HepG2 (cell line): ENCODE measurements at regions not wholly inside any gene's neighbourhood (a gene's known extent, or its start where the extent isn't known, plus 50 kb on each side); places are given as distances from the start of the nearest gene placed in this dataset.

Experiments
- ARNT ChIP-seq: fragments of 450-650 bp; IDR thresholded peaks from 2 replicates; pipeline ENCODE4 v1.6.1; 2017
- CAMTA2 ChIP-seq: sonication (generic); formaldehyde crosslinking; IDR thresholded peaks from 2 replicates; pipeline ENCODE4 v1.4.0; 2020; ENCODE audit warnings: mild to moderate bottlenecking, missing genetic modification reagents, borderline replicate concordance
- ELF4 ChIP-seq: sonication (generic); formaldehyde crosslinking; IDR thresholded peaks from 2 replicates; pipeline ENCODE4 v1.5.0; 2020; ENCODE audit warnings: missing genetic modification reagents, mild to moderate bottlenecking, moderate library complexity, borderline replicate concordance
- EZH2 ChIP-seq: conservative IDR thresholded peaks from 2 replicates; pipeline ENCODE4 v1.6.1; 2012; ENCODE audit warnings: mild to moderate bottlenecking, low read depth, low read length, moderate library complexity
- KAT8 ChIP-seq: IDR thresholded peaks from 2 replicates; pipeline ENCODE4 v1.6.1; 2016; ENCODE audit warnings: missing genetic modification reagents, missing compliant biosample characterization
- MIXL1 ChIP-seq: IDR thresholded peaks from 2 replicates; pipeline ENCODE4 v1.6.1; 2016
- NFKBIZ ChIP-seq: IDR thresholded peaks from 2 replicates; pipeline ENCODE4 v1.6.1; 2018; ENCODE audit warnings: missing genetic modification reagents, missing compliant biosample characterization
- NR1H2 ChIP-seq: sonication (generic); formaldehyde crosslinking; IDR thresholded peaks from 2 replicates; pipeline ENCODE4 v1.8.1; 2022; ENCODE audit warnings: low read depth, missing genetic modification reagents, borderline replicate concordance
- PRDM4 ChIP-seq: sonication (generic); formaldehyde crosslinking; IDR thresholded peaks from 2 replicates; pipeline ENCODE4 v1.9.0; 2021; ENCODE audit warnings: missing genetic modification reagents, borderline replicate concordance
- SIN3A ChIP-seq: IDR thresholded peaks from 2 replicates; pipeline ENCODE4 v1.6.1; 2011; ENCODE audit warnings: low read depth, mild to moderate bottlenecking, control low read depth, low read length, borderline replicate concordance
- ZFAT ChIP-seq: sonication (generic); formaldehyde crosslinking; conservative IDR thresholded peaks from 2 replicates; pipeline ENCODE4 v1.8.1; 2023; ENCODE audit warnings: missing genetic modification reagents, inconsistent platforms
- ZFP41 ChIP-seq: sonication (generic); formaldehyde crosslinking; IDR thresholded peaks from 2 replicates; pipeline ENCODE4 v1.4.0; 2020; ENCODE audit warnings: mild to moderate bottlenecking, missing genetic modification reagents, borderline replicate concordance
- ZFP82 ChIP-seq: sonication (generic); formaldehyde crosslinking; IDR thresholded peaks from 2 replicates; pipeline ENCODE4 v1.5.1; 2020; ENCODE audit warnings: mild to moderate bottlenecking, missing genetic modification reagents, borderline replicate concordance
- ZNF3 ChIP-seq: IDR thresholded peaks from 2 replicates; pipeline ENCODE4 v1.7.0; 2017; ENCODE audit warnings: inconsistent platforms
- ZNF446 ChIP-seq: sonication (generic); formaldehyde crosslinking; IDR thresholded peaks from 2 replicates; pipeline ENCODE4 v1.5.0; 2020; ENCODE audit warnings: mild to moderate bottlenecking, missing genetic modification reagents
- ZNF451 ChIP-seq: sonication (generic); formaldehyde crosslinking; IDR thresholded peaks from 2 replicates; pipeline ENCODE4 v1.5.0; 2020; ENCODE audit warnings: mild to moderate bottlenecking, missing genetic modification reagents
- ZNF510 ChIP-seq: sonication (generic); formaldehyde crosslinking; IDR thresholded peaks from 2 replicates; pipeline ENCODE4 v1.4.0; 2020; ENCODE audit warnings: low read depth, mild to moderate bottlenecking, missing genetic modification reagents
- ZNF737 ChIP-seq: sonication (generic); formaldehyde crosslinking; IDR thresholded peaks from 2 replicates; pipeline ENCODE4 v1.5.0; 2020; ENCODE audit warnings: missing genetic modification reagents, mild to moderate bottlenecking, borderline replicate concordance
- ZNF780A ChIP-seq: sonication (generic); formaldehyde crosslinking; IDR thresholded peaks from 2 replicates; pipeline ENCODE4 v1.8.0; 2022; ENCODE audit warnings: mild to moderate bottlenecking, missing genetic modification reagents, moderate library complexity
- ZNF788 ChIP-seq: sonication (generic); formaldehyde crosslinking; IDR thresholded peaks from 2 replicates; pipeline ENCODE4 v1.5.0; 2020; ENCODE audit warnings: mild to moderate bottlenecking, missing genetic modification reagents, borderline replicate concordance
- TF ChIP-seq, protein P1 (sequence below): sonication (generic); formaldehyde crosslinking; IDR thresholded peaks from 2 replicates; pipeline ENCODE4 v1.8.0; 2022; ENCODE audit warnings: mild to moderate bottlenecking, missing genetic modification reagents; ENCODE audit not compliant: insufficient replicate concordance
- TF ChIP-seq, protein P2 (sequence below): sonication (generic); formaldehyde crosslinking; IDR thresholded peaks from 2 replicates; pipeline ENCODE4 v1.5.1; 2020; ENCODE audit warnings: mild to moderate bottlenecking, missing genetic modification reagents, moderate library complexity
- TF ChIP-seq, protein P3 (sequence below): sonication (generic); formaldehyde crosslinking; IDR thresholded peaks from 2 replicates; pipeline ENCODE4 v1.5.1; 2020; ENCODE audit warnings: missing genetic modification reagents, mild to moderate bottlenecking, borderline replicate concordance

DNA sequence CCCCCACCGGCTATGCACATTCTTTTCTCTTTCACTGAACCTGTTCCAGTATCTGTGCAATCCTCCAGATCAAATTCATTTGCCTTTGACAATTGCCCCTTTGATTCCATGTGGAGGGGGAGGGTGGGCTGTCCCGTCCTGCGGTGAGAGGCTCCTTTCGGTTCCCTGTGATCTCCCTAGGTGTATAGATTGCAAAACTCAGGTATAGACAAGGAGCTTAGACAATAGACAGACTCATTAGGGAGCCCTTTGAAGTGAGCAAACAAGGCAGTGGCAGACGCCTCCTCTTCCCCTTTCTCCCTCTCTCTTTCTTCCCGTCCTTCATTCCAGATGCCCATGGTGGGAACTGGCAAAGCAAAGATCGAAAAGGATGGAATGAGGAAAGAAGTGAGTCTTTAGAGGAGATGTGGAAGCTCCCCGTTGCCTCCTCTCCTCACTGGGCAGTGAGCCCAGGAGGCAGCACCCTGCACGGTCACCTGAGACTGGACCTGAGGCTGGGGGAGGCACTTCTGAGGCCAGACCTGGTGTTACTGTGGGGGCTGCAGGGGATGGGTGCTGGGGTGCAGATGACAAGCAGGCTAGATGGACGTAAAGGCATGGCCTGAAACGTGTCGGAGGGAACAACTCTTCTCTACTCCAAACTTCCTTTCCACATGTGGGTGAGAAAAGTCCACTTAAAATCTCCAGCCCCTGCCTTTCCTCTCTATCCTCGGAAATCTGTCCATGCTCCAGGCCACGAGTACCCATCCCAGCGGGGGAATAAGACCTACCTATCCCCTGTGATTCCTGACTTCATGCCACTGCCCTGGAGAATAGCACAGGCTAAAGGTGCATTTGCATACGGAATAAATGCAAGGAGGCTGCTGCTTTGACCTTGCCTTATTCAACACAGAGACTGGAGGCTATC is 256.6 kb upstream of the FOXQ1 start (continued):
- no peak for TF ChIP-seq NR1H2 (CRISPR knock-in tag)
- no peak for TF ChIP-seq ARNT
- TF ChIP-seq, protein P1, sequence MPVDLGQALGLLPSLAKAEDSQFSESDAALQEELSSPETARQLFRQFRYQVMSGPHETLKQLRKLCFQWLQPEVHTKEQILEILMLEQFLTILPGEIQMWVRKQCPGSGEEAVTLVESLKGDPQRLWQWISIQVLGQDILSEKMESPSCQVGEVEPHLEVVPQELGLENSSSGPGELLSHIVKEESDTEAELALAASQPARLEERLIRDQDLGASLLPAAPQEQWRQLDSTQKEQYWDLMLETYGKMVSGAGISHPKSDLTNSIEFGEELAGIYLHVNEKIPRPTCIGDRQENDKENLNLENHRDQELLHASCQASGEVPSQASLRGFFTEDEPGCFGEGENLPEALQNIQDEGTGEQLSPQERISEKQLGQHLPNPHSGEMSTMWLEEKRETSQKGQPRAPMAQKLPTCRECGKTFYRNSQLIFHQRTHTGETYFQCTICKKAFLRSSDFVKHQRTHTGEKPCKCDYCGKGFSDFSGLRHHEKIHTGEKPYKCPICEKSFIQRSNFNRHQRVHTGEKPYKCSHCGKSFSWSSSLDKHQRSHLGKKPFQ (CRISPR knock-in tag) = peak; percentile 97
- 0 out of 2 replicates have a peak, but pooled peaks have one; percentile 41 for TF ChIP-seq CAMTA2 (CRISPR knock-in tag)
- TF ChIP-seq, protein P2, sequence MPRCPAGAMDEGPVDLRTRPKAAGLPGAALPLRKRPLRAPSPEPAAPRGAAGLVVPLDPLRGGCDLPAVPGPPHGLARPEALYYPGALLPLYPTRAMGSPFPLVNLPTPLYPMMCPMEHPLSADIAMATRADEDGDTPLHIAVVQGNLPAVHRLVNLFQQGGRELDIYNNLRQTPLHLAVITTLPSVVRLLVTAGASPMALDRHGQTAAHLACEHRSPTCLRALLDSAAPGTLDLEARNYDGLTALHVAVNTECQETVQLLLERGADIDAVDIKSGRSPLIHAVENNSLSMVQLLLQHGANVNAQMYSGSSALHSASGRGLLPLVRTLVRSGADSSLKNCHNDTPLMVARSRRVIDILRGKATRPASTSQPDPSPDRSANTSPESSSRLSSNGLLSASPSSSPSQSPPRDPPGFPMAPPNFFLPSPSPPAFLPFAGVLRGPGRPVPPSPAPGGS (CRISPR knock-in tag) = peak; percentile 64; the same call in 1 of the 2 replicates
- TF ChIP-seq ZNF780A (CRISPR knock-in tag) = 0 out of 2 replicates have a peak, but pooled peaks have one; percentile 24
- TF ChIP-seq, protein P3, sequence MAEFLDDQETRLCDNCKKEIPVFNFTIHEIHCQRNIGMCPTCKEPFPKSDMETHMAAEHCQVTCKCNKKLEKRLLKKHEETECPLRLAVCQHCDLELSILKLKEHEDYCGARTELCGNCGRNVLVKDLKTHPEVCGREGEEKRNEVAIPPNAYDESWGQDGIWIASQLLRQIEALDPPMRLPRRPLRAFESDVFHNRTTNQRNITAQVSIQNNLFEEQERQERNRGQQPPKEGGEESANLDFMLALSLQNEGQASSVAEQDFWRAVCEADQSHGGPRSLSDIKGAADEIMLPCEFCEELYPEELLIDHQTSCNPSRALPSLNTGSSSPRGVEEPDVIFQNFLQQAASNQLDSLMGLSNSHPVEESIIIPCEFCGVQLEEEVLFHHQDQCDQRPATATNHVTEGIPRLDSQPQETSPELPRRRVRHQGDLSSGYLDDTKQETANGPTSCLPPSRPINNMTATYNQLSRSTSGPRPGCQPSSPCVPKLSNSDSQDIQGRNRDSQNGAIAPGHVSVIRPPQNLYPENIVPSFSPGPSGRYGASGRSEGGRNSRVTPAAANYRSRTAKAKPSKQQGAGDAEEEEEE = no peak
- TF ChIP-seq ZFAT = no peak
- TF ChIP-seq ZNF3 (CRISPR knock-in tag) = 0 out of 2 replicates have a peak, but pooled peaks have one; percentile 59
- no peak for TF ChIP-seq ELF4 (CRISPR knock-in tag)
- no peak for TF ChIP-seq ZFP82
- peak; percentile 87 for TF ChIP-seq KAT8 (CRISPR knock-in tag)
- peak; percentile 53; the same call in 1 of the 2 replicates for TF ChIP-seq ZNF788 (CRISPR knock-in tag)
- no peak for TF ChIP-seq ZNF737
- 0 out of 2 replicates have a peak, but pooled peaks have one; percentile 57 for TF ChIP-seq ZNF451
- TF ChIP-seq NFKBIZ (CRISPR knock-in tag) = peak; percentile 97
- no peak for TF ChIP-seq ZFP41 (CRISPR knock-in tag)
- TF ChIP-seq ZNF510 = no peak
- peak; percentile 93 for TF ChIP-seq MIXL1 (CRISPR knock-in tag)
- no peak for TF ChIP-seq EZH2
- no peak for TF ChIP-seq PRDM4 (CRISPR knock-in tag)
- 0 out of 2 replicates have a peak, but pooled peaks have one; percentile 1 for TF ChIP-seq ZNF446 (CRISPR knock-in tag)
- TF ChIP-seq SIN3A = peak; percentile 24; the same call in 1 of the 2 replicates
